ENCODE measurements at regions not wholly inside any gene's neighbourhood (a gene's known extent, or its start where the extent isn't known, plus 50 kb on each side); places are given as distances from the start of the nearest gene placed in this dataset.

DNA sequence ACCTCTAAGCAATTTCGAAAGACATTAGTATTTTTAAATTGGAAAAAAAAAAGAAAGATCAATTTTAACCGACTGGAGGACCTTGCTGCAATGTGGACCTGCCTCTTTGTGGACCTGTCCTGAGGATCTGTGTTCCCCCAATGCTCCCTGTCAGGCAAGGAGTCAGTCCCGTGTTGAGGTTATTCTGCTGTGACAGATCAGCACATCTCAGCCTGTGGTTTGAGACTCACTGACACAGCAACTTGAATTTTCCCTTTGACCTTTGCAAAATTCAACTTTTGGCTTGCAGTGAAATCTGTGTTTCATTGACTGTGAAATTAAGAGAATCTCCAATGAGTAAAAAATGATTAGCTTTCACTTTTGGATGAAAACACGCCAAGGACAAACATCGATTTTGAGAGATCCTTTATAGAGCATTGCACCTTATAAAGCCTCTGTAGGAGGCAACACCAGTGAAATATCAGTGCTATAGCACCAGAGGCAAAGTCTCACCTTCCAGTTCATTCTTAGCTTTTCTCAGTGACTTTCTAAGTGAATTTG, 186.9 kb downstream of the GPAT3 start:
- H3K79me2 ChIP-seq (ENCODE audit: insufficient read depth), result no peaks in the 10 kb centered on the region
- in situ Hi-C loops (cut with MboI), result no loop called here
- no peaks in the 10 kb centered on the region for H4K20me1 ChIP-seq (ENCODE audit: insufficient read depth)
- no peak for DNase-seq
- 67% methylated on average over 5 of the region's 5 CpGs for WGBS, 2 experiments (ENCODE audit: low coverage in 1 of 2, low lambda C conversion rate in 2 of 2, missing lambda C conversion rate in 2 of 2)
- no peaks in the 10 kb centered on the region for H3K36me3 ChIP-seq (ENCODE audit: low read depth)
- H3K9me3 ChIP-seq (ENCODE audit: low read depth), result no peaks in the 10 kb centered on the region
- no peak overlapping the region for H3K9ac ChIP-seq
- no peaks in the 10 kb centered on the region for H3F3A ChIP-seq (ENCODE audit: insufficient read depth)
- no peak overlapping the region for H3K27ac ChIP-seq
- H3K9me2 ChIP-seq (ENCODE audit: insufficient read depth), result no peaks in the 10 kb centered on the region
- H2AFZ ChIP-seq, result no peak overlapping the region
- H3K4me3 ChIP-seq, result no peak overlapping the region
- TF ChIP-seq EZH2phosphoT487 (IDR thresholded peaks at IDR 0.05; ENCODE audit: insufficient read depth, low read depth), result no peak
- TF ChIP-seq EZH2 (IDR thresholded peaks at IDR 0.05; ENCODE audit: insufficient read depth, poor library complexity, severe bottlenecking), result no peak
- H3K27me3 ChIP-seq (replicated peaks; ENCODE audit: insufficient read depth), result no peaks in the 10 kb centered on the region
- no peaks in the 10 kb centered on the region for H3K4me1 ChIP-seq (ENCODE audit: insufficient read depth)
- no peak overlapping the region for H3K4me2 ChIP-seq (ENCODE audit: unreplicated experiment)

DNA sequence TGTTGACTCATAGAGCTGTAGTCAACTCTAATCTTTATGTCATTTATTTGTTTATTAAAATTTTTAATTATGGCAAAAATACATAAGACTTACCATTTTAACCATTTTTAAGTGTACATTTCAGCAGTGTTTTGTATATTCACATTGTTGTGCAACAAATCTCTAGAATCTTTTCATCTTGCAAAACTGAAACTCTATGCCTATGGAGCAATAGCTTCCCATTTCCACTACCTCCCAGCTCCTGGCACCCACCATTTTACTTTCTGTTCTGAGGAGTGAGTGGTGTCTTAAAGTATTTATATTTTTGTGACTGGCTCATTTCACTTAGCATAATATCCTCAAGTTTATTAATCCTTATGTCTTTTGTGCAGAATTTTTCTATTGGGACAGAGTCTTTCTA, 181.0 kb downstream of the GPAT3 start:
- Histone ChIP-seq H3K4me3 (no peak overlapping the region), H4K20me1 (ENCODE audit: insufficient read depth) (no peaks in the 10 kb centered on the region), H3K4me2 (ENCODE audit: unreplicated experiment) (no peak overlapping the region), H3K9me2 (ENCODE audit: insufficient read depth) (no peaks in the 10 kb centered on the region; the same call in 1 of the 2 replicates), H3K36me3 (ENCODE audit: low read depth) (no peaks in the 10 kb centered on the region), H3K79me2 (ENCODE audit: insufficient read depth) (no peaks in the 10 kb centered on the region), H3F3A (ENCODE audit: insufficient read depth) (no peaks in the 10 kb centered on the region), H3K27me3 (replicated peaks; ENCODE audit: insufficient read depth) (no peaks in the 10 kb centered on the region), H2AFZ (no peak overlapping the region), H3K9ac (no peak overlapping the region), H3K4me1 (ENCODE audit: insufficient read depth) (no peaks in the 10 kb centered on the region), H3K27ac (no peak overlapping the region), H3K9me3 (ENCODE audit: low read depth) (no peaks in the 10 kb centered on the region)
- TF ChIP-seq EZH2phosphoT487 (IDR thresholded peaks at IDR 0.05; ENCODE audit: insufficient read depth, low read depth), result no peak
- peak; percentile 33 for DNase-seq
- in situ Hi-C loops (cut with MboI), result no loop called here

- no peak overlapping the region for H2AFZ ChIP-seq
- no peaks in the 10 kb centered on the region for H3F3A ChIP-seq (ENCODE audit: insufficient read depth)
- H4K20me1 ChIP-seq (ENCODE audit: insufficient read depth), result no peaks in the 10 kb centered on the region
- H3K4me2 ChIP-seq (ENCODE audit: unreplicated experiment), result no peak overlapping the region
- H3K9me3 ChIP-seq (ENCODE audit: low read depth), result no peaks in the 10 kb centered on the region
- no peaks in the 10 kb centered on the region for H3K4me1 ChIP-seq (ENCODE audit: insufficient read depth)
- H3K9me2 ChIP-seq (ENCODE audit: insufficient read depth), result no peaks in the 10 kb centered on the region; the same call in 1 of the 2 replicates
- in situ Hi-C loops (cut with MboI), result no loop called here
- no peaks in the 10 kb centered on the region for H3K36me3 ChIP-seq (ENCODE audit: low read depth)
- no peak overlapping the region for H3K9ac ChIP-seq
- no peaks in the 10 kb centered on the region for H3K79me2 ChIP-seq (ENCODE audit: insufficient read depth)
- H3K4me3 ChIP-seq, result no peak overlapping the region
- H3K27ac ChIP-seq, result no peak overlapping the region
- TF ChIP-seq EZH2 (IDR thresholded peaks at IDR 0.05; ENCODE audit: insufficient read depth, poor library complexity, severe bottlenecking), result no peak
- no peak for TF ChIP-seq EZH2phosphoT487 (IDR thresholded peaks at IDR 0.05; ENCODE audit: insufficient read depth, low read depth)
- H3K27me3 ChIP-seq (replicated peaks; ENCODE audit: insufficient read depth), result no peaks in the 10 kb centered on the region
- DNase-seq, result no peak
Measured at GRCh38 chr4:83712890-83713289, 177.0 kb downstream of the GPAT3 start.

DNA sequence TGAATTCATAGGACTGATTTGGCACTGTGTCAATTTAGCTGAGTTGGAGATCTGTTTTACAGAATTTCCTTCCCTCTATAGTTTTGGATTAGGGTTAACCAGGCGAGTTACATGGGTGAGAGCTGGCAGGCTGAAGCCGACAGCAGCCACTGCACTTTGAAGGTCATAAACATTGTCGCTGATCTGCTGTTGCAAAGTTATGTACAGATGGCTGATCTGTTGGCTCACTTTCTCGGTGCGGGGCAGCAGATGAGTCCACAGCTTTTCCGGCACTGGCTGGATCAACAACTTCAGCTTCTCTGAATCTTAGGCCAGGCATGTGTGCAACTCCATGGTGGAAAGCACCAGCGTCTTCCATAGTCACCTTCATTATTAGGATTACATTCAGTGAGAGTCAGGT, 173.7 kb downstream of the GPAT3 start:
- TF ChIP-seq EZH2 (IDR thresholded peaks at IDR 0.05; ENCODE audit: insufficient read depth, poor library complexity, severe bottlenecking), result no peak
- TF ChIP-seq EZH2phosphoT487 (IDR thresholded peaks at IDR 0.05; ENCODE audit: insufficient read depth, low read depth), result no peak
- H3K9me2 ChIP-seq (ENCODE audit: insufficient read depth), result no peaks in the 10 kb centered on the region
- H3K4me3 ChIP-seq, result no peak overlapping the region
- H3F3A ChIP-seq (ENCODE audit: insufficient read depth), result no peaks in the 10 kb centered on the region
- H3K27ac ChIP-seq, result no peak overlapping the region
- in situ Hi-C loops (cut with MboI), result no loop called here
- H3K9ac ChIP-seq, result no peak overlapping the region
- H3K9me3 ChIP-seq (ENCODE audit: low read depth), result no peaks in the 10 kb centered on the region
- no peaks in the 10 kb centered on the region for H3K4me1 ChIP-seq (ENCODE audit: insufficient read depth)
- 75 to 77% methylated on average over 7 of the region's 7 CpGs for WGBS, 2 experiments (ENCODE audit: low coverage in 1 of 2, low lambda C conversion rate in 2 of 2, missing lambda C conversion rate in 2 of 2)
- no peak overlapping the region for H2AFZ ChIP-seq
- no peak for DNase-seq
- no peaks in the 10 kb centered on the region for H3K79me2 ChIP-seq (ENCODE audit: insufficient read depth)
- no peaks in the 10 kb centered on the region for H4K20me1 ChIP-seq (ENCODE audit: insufficient read depth)
- no peaks in the 10 kb centered on the region for H3K27me3 ChIP-seq (replicated peaks; ENCODE audit: insufficient read depth)
- no peak overlapping the region for H3K4me2 ChIP-seq (ENCODE audit: unreplicated experiment)
- H3K36me3 ChIP-seq (ENCODE audit: low read depth), result no peaks in the 10 kb centered on the region

DNA sequence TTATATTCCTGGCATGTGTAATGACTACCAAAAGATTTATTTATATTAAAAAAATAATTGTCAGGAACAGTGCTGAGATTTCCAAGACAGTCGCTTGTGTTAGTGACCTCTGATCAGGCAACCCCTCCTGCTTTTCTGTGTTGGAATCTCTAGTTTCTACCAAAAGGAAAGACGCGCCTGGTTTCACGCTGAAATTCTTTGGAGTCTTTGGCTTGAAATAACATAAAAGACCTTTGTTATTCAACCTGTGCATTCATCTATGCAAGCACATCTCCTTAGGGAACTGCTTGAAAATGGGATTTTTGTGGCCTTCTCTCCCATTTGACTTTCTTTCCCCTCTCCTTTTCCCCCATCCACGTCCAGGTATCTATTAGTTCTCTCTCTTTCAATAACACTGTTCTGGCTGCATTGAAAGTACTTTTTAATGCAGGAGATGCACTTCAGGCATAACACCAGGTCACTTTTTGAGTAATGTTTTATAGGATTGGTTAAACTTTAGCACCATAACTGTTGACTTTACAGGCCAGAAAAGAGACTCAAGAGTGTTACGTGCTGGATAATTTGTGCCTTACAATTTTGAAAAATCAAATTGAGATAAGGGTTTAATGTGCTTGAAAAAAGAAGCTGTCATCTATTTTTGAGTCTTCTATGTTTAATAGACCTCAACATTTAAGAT, 172.7 kb downstream of the GPAT3 start:
- in situ Hi-C loops (cut with MboI), result no loop called here
- Histone ChIP-seq H3K9me2 (ENCODE audit: insufficient read depth) (no peaks in the 10 kb centered on the region), H4K20me1 (ENCODE audit: insufficient read depth) (no peaks in the 10 kb centered on the region), H3K4me2 (ENCODE audit: unreplicated experiment) (no peak overlapping the region), H3K4me1 (ENCODE audit: insufficient read depth) (no peaks in the 10 kb centered on the region), H3K36me3 (ENCODE audit: low read depth) (no peaks in the 10 kb centered on the region), H3K9me3 (ENCODE audit: low read depth) (no peaks in the 10 kb centered on the region), H3K9ac (no peak overlapping the region), H3K4me3 (no peak overlapping the region), H3K27ac (no peak overlapping the region), H2AFZ (no peak overlapping the region), H3K79me2 (ENCODE audit: insufficient read depth) (no peaks in the 10 kb centered on the region), H3F3A (ENCODE audit: insufficient read depth) (no peaks in the 10 kb centered on the region), H3K27me3 (replicated peaks; ENCODE audit: insufficient read depth) (no peaks in the 10 kb centered on the region)
- WGBS, 2 experiments (ENCODE audit: low coverage in 1 of 2, low lambda C conversion rate in 2 of 2, missing lambda C conversion rate in 2 of 2), result 64 to 70% methylated on average over 6 of the region's 6 CpGs
- TF ChIP-seq EZH2phosphoT487 (IDR thresholded peaks at IDR 0.05; ENCODE audit: insufficient read depth, low read depth) (no peak), EZH2 (IDR thresholded peaks at IDR 0.05; ENCODE audit: insufficient read depth, poor library complexity, severe bottlenecking) (no peak)
- no peak for DNase-seq
